ENCODE measurements at regions not wholly inside any gene's neighbourhood (a gene's known extent, or its start where the extent isn't known, plus 50 kb on each side); places are given as distances from the start of the nearest gene placed in this dataset.
"Not testable (repeated sequence)": the region's sequence is repeated elsewhere in the genome, so short reads cannot be mapped to it uniquely, and the experiment has no call there.

DNA sequence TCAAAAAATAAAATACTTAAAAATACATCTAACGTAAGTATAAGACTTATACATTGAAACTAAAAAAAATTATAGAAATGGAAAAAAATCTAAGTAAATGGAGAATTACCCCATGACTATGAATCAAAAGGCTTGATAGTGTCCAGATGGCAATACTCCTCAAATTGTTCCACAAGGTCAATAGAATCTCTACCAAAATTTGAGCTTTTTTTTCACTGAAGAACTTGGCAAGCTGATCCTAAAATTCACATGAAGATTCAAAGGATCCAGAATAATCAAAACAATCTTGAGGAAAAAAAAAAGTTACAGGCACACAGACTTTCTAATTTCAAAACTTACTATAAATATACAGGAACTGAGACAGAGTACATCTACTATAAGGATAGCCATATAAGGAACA lies 448.4 kb upstream of the CDH11 start:
- H3K4me3 ChIP-seq (ENCODE audit: low read depth, low read length) = no peak overlapping the region
- in situ Hi-C loops (cut with HindIII; ENCODE audit: low sequenced_read_pairs) = no loop called here
- DNase-seq (ENCODE audit: low read depth) = no peak
- TF ChIP-seq, protein P1, sequence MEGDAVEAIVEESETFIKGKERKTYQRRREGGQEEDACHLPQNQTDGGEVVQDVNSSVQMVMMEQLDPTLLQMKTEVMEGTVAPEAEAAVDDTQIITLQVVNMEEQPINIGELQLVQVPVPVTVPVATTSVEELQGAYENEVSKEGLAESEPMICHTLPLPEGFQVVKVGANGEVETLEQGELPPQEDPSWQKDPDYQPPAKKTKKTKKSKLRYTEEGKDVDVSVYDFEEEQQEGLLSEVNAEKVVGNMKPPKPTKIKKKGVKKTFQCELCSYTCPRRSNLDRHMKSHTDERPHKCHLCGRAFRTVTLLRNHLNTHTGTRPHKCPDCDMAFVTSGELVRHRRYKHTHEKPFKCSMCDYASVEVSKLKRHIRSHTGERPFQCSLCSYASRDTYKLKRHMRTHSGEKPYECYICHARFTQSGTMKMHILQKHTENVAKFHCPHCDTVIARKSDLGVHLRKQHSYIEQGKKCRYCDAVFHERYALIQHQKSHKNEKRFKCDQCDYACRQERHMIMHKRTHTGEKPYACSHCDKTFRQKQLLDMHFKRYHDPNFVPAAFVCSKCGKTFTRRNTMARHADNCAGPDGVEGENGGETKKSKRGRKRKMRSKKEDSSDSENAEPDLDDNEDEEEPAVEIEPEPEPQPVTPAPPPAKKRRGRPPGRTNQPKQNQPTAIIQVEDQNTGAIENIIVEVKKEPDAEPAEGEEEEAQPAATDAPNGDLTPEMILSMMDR (IDR thresholded peaks at IDR 0.05; ENCODE audit: low read depth, low read length, missing control alignments) = no peak

DNA sequence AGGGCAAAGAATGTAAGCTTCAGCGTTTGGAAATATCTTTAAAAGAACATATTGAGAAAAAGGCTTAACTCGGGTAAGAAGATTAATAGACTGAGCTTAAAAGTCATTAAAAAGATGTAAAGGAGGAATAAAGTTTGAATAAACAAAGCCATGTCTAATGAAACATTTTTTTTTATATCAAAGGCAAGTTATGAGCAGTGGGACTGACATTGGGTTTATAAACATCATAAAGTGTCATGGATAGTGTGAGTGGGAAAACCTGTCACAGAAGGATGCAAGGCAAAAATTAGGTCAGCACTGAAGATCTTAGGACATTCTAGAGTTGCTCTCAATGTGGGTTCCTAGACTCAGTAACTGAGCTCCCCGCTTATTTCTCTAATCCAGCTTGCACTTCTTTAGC lies 438.0 kb upstream of the CDH11 start:
- in situ Hi-C loops (cut with HindIII; ENCODE audit: low sequenced_read_pairs) = no loop called here
- TF ChIP-seq, protein P1 (IDR thresholded peaks at IDR 0.05; ENCODE audit: low read depth, low read length, missing control alignments) = no peak
- no peak for DNase-seq (ENCODE audit: low read depth)

DNA sequence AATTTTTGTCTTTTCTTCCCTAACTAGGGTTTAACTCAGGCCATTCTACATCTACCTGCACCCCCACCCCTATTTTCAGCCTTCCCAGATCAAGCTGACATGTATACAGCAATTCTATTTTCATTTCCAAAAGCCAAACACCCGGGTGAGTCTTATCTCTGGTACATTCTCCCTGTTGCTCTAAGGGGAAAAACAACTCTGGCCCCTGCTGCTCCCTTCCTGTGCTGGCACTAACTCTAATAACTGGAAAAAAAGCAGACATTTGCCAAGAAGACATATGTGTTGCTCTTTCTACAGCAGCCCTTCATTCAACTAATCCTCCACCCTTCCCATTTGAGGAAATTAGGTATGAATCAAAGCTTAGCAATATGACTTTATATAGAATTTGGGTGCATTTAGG lies 427.8 kb upstream of the CDH11 start:
- in situ Hi-C loops (cut with HindIII; ENCODE audit: low sequenced_read_pairs); DNase-seq (ENCODE audit: low read depth); H3K4me3 ChIP-seq (ENCODE audit: low read depth, low read length): not testable (repeated sequence)

More for the DNA sequence above, 438.0 kb upstream of the CDH11 start:
- H3K4me3 ChIP-seq (ENCODE audit: low read depth, low read length) = no peak overlapping the region

DNA sequence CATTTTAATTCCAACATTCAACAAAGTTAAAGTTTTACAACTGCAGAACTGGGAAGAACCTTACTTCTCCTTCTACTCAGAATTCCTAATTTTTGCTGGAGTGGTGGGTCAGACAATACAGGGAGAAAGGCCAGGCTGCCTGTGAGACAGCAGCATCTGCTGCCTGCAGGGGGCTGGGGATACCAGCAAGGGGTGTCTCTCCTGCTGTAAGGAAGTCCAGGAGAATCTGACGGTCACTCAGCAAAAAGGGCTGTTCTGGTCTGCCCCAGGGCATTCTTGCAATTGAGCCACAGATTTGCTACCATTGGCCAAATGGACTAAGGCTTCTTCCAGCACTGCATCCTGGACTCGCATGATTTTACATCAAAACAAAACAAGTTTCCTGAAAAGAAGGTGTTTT lies 426.6 kb upstream of the CDH11 start:
- TF ChIP-seq, protein P1 (IDR thresholded peaks at IDR 0.05; ENCODE audit: low read depth, low read length, missing control alignments) = peak; percentile 48
- H3K4me3 ChIP-seq (ENCODE audit: low read depth, low read length) = no peak overlapping the region
- DNase-seq (ENCODE audit: low read depth) = peak; percentile 18
- in situ Hi-C loops (cut with HindIII; ENCODE audit: low sequenced_read_pairs) = no loop called here

DNA sequence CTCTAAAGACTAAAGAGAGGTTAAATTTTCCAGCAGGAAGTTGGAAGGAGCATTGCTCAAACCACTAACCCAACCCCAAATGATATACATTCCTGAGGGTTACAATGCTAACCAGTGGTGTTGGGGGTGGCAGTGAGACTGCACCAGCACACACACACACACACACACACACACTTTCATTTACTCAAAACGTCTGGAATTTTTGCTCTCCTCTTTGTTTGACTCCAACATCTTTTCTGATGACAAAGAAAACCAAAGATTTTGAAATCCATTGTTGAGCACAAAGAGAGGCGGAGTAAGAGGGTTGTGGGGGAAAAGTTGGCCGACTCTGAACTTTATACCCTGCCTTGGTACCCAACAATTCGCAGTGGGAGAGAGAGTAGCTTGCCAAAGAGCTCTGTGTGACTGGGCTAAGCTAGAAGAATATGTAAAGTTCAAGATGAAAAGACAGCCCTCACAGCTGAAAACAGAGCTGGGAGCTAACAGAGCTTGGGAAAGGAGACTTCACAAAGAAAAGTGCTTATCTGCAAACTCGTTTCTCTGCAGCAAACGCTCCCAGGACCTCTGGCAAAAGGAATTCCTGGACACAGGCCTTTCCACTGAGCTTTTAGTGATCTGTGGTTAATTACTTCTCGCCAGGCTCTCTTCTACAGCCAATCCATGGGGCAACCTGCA lies 426.0 kb upstream of the CDH11 start:
- no peak overlapping the region for H3K4me3 ChIP-seq (ENCODE audit: low read depth, low read length)
- in situ Hi-C loops (cut with HindIII; ENCODE audit: low sequenced_read_pairs) = no loop called here
- TF ChIP-seq, protein P1 (IDR thresholded peaks at IDR 0.05; ENCODE audit: low read depth, low read length, missing control alignments) = no peak
- DNase-seq (ENCODE audit: low read depth) = peak; percentile 99

DNA sequence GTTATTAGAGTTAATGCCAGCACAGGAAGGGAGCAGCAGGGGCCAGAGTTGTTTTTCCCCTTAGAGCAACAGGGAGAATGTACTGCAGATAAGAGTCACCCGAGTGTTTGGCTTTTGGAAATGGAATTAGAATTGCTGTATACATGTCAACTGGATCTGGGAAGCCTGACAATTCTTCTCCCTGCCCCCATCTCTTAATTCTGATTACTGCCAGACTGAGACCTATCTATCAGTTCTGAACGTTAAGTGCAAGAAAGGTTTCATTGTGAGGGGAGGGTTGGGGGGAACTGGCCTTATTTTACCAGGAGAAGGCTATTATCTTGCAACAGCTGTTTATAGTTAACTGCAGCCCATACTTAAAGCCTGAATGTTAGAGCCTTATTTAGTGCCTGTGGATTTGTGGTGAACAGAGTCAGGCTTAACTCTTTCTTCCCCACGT lies 424.5 kb upstream of the CDH11 start:
- no peak for DNase-seq (ENCODE audit: low read depth)
- H3K4me3 ChIP-seq (ENCODE audit: low read depth, low read length) = no peak overlapping the region
- TF ChIP-seq, protein P1 (IDR thresholded peaks at IDR 0.05; ENCODE audit: low read depth, low read length, missing control alignments) = no peak
- in situ Hi-C loops (cut with HindIII; ENCODE audit: low sequenced_read_pairs) = no loop called here

DNA sequence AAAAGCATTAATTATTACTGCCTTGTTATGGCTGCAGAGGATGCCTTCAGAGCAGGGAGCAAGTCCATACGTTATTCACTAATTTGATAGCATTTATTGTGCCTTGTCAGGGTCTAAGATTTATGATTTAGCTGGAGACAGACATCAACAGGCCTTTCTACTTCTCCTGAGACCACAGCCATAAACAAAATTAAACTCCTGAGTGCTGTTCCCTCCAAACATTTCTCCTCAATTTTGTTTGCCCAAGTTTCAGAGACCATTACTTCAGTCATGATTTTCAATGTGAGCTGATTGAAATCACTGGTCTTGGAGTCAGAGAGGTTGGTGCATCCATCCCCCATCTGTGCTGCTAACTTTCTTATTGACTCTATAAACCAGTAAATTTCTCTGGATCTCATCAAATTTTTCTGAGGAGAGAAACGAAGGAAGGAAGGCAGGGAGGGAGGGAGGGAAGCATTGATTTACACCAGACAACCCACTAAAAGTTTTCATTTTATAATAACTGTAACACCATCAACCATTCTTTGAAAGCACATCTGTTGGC lies 423.6 kb upstream of the CDH11 start:
- DNase-seq (ENCODE audit: low read depth) = no peak
- in situ Hi-C loops (cut with HindIII; ENCODE audit: low sequenced_read_pairs) = no loop called here
- no peak overlapping the region for H3K4me3 ChIP-seq (ENCODE audit: low read depth, low read length)
- TF ChIP-seq, protein P1 (IDR thresholded peaks at IDR 0.05; ENCODE audit: low read depth, low read length, missing control alignments) = no peak

All from astrocyte of the cerebellum (primary cell).